Transverse colon (tissue), 4 donors: ENCODE measurements at regions not wholly inside any gene's neighbourhood (a gene's known extent, or its start where the extent isn't known, plus 50 kb on each side); places are given as distances from the start of the nearest gene placed in this dataset.

Source experiments
- POLR2A ChIP-seq: fragments of 450-650 bp; IDR thresholded peaks from one replicate; pipeline ENCODE4 v1.6.1; 2016; ENCODE audit warnings: antibody characterized with exemption, mild to moderate bottlenecking, moderate library complexity
- POLR2AphosphoS5 ChIP-seq, 3 donors: sonication (generic); formaldehyde crosslinking; IDR thresholded peaks; one replicate each; pipeline ENCODE4 v1.6.1; 2016; ENCODE audit warnings: antibody characterized with exemption in 3 of 3
- TF ChIP-seq, protein P1 (sequence below), 5 experiments: fragments of 200-600 bp in 3 of 5; fragments of 450-650 bp in 2 of 5; sonication (generic) in 3 of 5; IDR thresholded peaks; 1 replicate in 2 of 5; 2 replicates in 3 of 5; pipeline ENCODE4 v1.5.1; 2016 to 2017; ENCODE audit warnings: antibody characterized with exemption in 5 of 5, inconsistent platforms in 3 of 5, mild to moderate bottlenecking in 2 of 5, moderate library complexity in 1 of 5

DNA sequence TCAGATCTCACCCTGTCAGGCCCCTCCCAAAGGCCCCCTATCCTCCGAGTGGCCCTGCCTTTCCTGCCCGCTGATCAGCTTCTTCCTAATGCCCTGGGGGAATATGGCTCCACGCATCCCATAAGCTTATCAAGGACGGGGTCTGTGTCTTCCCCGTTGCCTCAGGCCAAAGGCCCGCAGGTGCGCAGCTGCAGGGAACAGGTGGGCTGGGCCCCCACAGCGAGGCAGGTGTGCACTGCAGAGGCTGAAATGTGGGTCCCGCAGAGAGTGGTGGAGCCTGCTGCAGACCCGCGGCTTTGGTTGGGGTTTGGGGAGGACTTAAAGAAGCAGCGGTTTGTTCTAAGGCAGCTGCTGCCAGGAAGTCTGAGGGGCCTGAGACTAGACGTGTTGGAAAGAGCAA, 220.8 kb upstream of the TCERG1L start:
- TF ChIP-seq POLR2A (no peak), POLR2AphosphoS5 (IDR thresholded peaks at IDR 0.05) (no peak)
- TF ChIP-seq, protein P1, sequence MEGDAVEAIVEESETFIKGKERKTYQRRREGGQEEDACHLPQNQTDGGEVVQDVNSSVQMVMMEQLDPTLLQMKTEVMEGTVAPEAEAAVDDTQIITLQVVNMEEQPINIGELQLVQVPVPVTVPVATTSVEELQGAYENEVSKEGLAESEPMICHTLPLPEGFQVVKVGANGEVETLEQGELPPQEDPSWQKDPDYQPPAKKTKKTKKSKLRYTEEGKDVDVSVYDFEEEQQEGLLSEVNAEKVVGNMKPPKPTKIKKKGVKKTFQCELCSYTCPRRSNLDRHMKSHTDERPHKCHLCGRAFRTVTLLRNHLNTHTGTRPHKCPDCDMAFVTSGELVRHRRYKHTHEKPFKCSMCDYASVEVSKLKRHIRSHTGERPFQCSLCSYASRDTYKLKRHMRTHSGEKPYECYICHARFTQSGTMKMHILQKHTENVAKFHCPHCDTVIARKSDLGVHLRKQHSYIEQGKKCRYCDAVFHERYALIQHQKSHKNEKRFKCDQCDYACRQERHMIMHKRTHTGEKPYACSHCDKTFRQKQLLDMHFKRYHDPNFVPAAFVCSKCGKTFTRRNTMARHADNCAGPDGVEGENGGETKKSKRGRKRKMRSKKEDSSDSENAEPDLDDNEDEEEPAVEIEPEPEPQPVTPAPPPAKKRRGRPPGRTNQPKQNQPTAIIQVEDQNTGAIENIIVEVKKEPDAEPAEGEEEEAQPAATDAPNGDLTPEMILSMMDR (IDR thresholded peaks at IDR 0.05), result no peak
